ENCODE measurements at regions not wholly inside any gene's neighbourhood (a gene's known extent, or its start where the extent isn't known, plus 50 kb on each side); places are given as distances from the start of the nearest gene placed in this dataset.

DNA sequence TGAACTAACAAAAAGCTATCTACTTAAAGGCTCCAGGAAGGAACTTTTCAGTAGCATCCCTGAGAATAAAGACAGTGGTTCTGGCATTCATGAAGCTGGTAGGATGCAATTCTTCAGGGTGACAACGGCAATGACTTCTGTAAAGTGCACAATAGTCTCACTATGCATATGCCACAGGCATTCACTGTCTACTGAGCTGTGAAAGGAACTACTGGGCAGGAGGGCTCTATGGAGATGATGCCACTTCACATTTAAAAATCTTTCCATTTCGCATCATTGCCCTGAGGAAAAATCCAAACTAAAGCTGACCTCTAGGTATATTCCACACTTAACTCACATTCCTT, 2020.6 kb upstream of the PCDH20 start:
- TF ChIP-seq CTCF (IDR thresholded peaks at IDR 0.05; ENCODE audit: insufficient read depth, low read length, poor library complexity, severe bottlenecking) (no peak), EZH2phosphoT487 (conservative IDR thresholded peaks at IDR 0.05; ENCODE audit: low read length) (no peak)

Data from SU-DHL-6 (cell line).